ENCODE measurements at regions not wholly inside any gene's neighbourhood (a gene's known extent, or its start where the extent isn't known, plus 50 kb on each side); places are given as distances from the start of the nearest gene placed in this dataset.
"Not testable (repeated sequence)": the region's sequence is repeated elsewhere in the genome, so short reads cannot be mapped to it uniquely, and the experiment has no call there.

GRCh38 chr11:19628018-19628417, 84.6 kb upstream of the NAV2 start:
- no peak for DNase-seq (ENCODE audit: low read depth in 2 of 2, low spot score in 1 of 2)

DNA sequence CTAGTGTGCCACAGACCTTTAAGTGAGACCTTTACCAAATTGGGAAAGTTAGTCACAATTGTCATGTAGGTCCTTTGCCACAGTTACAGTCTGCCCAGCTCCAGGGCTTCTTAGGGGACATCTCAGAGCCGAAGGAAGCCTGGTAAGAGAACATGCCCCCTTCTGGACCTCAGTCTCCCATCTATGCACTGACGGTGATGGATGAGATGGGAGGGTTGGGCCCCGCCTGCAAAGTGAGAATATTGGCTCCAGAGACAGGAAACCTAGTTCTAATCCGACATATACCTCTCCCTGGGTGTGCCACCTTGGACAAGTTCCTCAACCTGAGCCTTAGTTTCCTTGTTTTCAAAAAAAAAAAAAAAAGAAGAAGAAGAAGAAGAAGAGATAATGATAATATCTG, 85.1 kb upstream of the NAV2 start:
- DNase-seq (ENCODE audit: low read depth in 2 of 2, low spot score in 1 of 2): no peak

DNA sequence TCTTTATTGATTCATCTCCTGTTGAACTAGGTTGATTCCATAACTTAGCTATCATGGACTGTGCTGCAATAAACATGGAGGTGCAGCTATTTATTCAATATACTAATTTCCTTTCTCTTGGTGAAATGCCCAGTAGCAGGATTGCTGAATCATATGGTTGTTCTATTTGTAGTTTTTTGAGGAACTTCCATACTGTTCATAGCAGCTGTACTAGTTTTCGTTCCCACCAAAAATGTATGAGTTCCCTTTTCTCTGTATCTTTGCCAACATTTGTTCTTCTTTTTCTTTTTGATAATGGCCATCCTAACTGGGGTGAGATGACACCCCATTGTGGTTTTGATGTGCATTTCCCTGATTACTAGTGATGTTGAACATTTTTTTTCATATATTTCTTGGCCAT, 87.2 kb upstream of the NAV2 start:
- DNase-seq (ENCODE audit: low read depth in 2 of 2, low spot score in 1 of 2): no peak

DNA sequence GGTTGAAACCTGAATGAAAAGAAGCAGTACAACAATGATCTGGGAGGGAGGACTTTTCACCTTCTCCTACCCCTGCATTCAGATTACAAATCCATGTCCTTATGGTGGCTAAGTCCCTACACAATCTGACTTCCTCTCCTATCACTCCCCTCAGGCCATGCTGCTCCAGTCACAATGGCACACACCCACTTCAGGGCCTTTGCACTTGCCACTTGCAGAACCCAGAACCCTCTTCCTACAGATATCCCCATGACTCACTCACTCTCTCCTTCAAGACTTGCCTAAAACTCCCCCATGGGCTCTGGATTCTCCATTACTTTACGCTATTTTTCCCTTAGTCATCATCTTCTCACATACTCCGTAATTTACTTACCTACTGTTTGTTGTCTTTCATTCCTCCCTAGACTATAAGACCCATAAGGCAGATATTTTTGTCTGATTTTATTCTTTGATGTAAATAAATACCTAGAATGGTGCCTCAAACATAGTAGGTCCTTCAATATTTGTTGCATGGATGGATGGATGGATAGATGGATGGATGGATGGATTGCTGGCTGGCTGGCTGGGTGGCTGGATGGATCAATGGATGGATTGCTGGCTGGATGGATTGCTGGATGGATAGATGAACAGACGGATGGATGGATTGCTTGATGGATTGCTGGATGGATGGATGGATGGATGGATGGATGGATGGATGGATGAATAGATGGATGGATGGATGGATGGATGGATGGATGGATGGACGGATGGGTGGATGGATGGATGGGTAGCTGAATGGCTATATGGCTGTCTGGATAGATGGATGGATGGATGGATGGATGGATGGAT, 94.7 kb upstream of the NAV2 start:
- no peak for DNase-seq (ENCODE audit: low read depth in 2 of 2, low spot score in 1 of 2)

GRCh38 chr11:19615341-19616183, 97.1 kb upstream of the NAV2 start:
- no peak for DNase-seq (ENCODE audit: low read depth in 2 of 2, low spot score in 1 of 2)

GRCh38 chr11:19614370-19614940, 98.2 kb upstream of the NAV2 start:
- no peak for DNase-seq (ENCODE audit: low read depth in 2 of 2, low spot score in 1 of 2)

DNA sequence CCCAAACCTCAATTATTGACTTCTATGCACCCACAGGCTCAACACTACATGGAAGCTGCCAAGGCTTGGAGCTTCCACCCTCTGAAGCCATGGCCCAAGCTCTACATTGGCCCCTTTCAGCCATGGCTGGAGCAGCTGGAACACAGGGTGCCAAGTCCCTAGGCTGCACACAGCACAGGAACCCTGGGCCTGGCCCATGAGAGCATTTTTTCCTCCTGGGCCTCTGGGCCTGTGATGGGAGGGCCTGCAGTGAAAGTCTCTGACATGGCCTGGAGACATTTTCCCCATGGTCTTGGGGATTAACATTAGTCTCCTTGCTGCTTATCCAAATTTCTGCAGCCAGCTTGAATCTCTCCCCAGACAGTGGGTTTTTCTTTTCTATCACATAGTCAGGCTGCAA, 100.6 kb upstream of the NAV2 start:
- DNase-seq (ENCODE audit: low read depth in 2 of 2, low spot score in 1 of 2): not testable (repeated sequence)

DNA sequence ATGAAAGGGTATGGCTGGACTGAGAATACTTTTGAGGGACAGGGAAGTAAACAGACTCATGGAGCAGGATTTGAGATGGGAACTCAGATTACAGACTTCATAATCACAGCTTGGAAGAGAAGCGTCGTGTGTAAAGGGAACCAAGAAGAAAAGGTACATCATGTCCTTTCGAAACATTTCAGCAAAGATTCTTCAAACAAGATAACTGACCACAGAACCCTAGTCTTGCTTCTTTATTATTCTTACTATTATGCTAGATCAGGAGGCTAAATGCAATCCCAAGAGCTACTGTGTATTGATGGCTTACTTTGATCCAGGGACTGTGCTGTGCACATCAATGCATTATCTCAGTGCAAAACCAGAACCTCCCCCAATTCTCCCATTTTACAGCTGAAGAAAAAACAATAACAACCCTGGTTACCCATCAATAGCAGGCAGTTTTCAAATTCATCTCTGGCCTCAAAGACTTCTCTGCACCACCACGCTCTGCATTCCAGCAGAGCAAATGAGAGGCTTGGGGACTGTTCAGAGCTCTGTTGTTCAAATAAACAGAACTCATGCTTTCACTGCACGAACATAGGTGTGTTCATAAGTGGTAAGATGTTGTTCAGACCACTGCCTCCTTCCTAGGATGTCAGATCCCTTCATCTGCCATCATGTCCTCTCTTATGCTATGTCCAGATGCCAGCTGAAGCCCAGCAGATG, 104.8 kb upstream of the NAV2 start:
- DNase-seq (ENCODE audit: low read depth in 2 of 2, low spot score in 1 of 2): no peak

GRCh38 chr11:19606856-19607655, 105.6 kb upstream of the NAV2 start:
- no peak for DNase-seq (ENCODE audit: low read depth in 2 of 2, low spot score in 1 of 2)

DNA sequence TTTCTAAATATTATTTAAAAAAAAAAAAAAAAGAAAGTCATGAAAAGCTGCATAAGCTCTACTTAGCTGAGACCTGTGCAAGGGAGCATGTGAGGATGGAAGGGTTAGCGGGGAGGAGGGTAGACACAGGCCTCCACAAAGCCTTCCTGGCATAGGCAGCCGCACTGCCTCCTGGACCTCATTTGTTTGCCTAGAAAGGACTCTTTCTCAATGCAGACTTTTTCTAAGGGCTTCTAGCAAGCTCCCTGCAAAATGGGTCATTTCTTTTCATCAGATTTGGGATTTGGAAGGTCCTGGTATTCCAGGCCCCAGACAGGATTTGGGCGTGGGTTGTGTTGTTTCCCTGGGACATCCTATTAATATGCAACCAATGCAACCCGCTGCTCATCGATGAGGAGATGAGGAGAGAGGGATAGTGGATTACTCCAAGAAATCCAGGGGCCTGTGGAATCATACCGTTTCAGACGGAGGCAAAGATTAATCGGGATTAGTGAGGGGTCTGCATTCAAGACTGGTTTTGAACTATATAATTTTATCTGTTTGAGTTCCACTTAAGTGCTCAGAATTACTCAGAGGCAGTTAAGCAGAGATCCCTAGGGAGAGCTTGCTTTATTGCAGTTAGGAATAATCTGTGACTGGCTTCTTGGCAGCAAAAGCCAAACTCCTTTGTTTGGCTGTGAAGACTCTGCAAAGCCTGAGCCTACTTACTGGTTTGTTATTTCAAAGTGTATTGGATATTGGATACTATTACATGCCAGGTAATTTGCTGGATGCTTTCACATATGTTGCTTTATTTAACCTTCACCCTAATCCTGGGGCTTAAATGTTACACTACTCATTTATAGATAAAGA, 106.9 kb upstream of the NAV2 start:
- no peak for DNase-seq (ENCODE audit: low read depth in 2 of 2, low spot score in 1 of 2)

GRCh38 chr11:19604679-19605375, 107.8 kb upstream of the NAV2 start:
- DNase-seq (ENCODE audit: low read depth in 2 of 2, low spot score in 1 of 2): no peak

DNA sequence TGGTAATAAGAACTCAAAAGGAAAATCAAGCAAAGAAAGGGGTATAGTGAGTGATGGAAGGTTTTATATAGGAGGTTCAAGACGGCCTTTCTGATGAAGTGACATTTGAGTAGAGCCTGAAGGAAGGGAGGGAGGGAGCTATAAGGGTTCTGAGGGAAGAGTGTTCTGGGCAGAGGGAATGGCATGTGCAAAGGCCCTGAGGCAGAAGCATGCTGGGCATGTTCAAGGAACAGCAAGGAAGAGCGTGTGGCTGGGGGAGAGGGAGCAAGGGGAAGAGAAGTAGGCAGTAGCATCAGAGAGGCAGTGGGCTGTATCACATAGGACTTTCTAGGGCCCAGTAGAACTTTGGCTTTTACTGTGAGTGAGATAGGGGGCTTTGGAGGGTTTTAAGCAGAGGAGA, 108.9 kb upstream of the NAV2 start:
- DNase-seq (ENCODE audit: low read depth in 2 of 2, low spot score in 1 of 2): no peak

- DNase-seq (ENCODE audit: low read depth in 2 of 2, low spot score in 1 of 2): no peak
Measured at GRCh38 chr11:19602891-19603290, 109.7 kb upstream of the NAV2 start.

- no peak for DNase-seq (ENCODE audit: low read depth in 2 of 2, low spot score in 1 of 2)
Measured at GRCh38 chr11:19602406-19602805, 110.2 kb upstream of the NAV2 start.

GRCh38 chr11:19601235-19601634, 111.4 kb upstream of the NAV2 start:
- DNase-seq (ENCODE audit: low read depth in 2 of 2, low spot score in 1 of 2): no peak

DNA sequence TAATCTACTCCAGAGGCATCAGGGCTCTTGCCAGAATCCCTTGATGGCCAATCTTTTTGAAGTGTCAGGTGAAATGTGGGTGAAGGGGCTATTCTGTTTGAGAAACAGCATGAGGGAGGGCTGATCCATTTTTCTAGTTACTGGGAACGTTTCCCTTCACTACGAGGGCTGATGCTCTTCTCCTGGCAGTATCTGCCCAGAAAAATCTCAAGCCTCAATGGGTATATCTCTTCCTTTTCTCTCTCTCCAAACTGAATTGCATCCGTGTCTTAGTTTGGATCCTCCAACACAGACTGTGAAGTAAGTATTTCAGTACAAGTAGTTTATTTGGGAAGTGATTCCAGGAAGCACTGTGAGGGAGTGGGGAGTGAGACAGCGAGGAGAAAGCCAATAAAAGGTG, 113.0 kb upstream of the NAV2 start:
- DNase-seq (ENCODE audit: low read depth in 2 of 2, low spot score in 1 of 2): no peak

DNA sequence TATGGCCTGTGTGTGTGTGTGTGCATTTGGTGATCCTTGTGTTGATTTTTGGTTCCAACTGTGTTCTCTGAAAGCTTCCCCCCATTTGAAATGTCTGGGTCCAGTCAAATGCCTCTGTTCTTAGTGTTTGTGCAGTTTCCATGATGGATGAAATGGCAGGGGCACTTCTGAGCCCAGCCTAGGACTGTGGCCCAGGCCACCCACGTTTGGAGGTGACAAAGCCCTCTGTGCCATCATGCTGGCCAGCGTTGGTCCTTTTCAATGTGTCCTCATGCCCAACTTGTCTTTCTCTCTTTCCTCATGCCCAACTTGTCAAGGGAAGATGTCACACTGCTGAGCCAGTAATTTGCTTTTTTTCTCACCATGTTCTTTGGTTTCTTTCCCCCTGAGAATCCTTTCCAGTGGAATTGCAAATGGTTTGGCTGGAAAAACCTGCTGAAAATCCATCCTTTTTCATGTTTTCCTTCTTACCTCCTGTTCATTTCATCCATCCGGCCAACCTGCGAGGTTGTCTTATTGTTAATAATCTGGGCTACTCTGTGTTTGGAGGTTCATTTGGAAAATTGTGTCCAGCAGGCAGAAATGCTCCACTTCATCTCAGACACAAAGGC, 113.7 kb upstream of the NAV2 start:
- no peak for DNase-seq (ENCODE audit: low read depth in 2 of 2, low spot score in 1 of 2)

GRCh38 chr11:19598456-19598855, 114.2 kb upstream of the NAV2 start:
- DNase-seq (ENCODE audit: low read depth in 2 of 2, low spot score in 1 of 2): no peak

DNA sequence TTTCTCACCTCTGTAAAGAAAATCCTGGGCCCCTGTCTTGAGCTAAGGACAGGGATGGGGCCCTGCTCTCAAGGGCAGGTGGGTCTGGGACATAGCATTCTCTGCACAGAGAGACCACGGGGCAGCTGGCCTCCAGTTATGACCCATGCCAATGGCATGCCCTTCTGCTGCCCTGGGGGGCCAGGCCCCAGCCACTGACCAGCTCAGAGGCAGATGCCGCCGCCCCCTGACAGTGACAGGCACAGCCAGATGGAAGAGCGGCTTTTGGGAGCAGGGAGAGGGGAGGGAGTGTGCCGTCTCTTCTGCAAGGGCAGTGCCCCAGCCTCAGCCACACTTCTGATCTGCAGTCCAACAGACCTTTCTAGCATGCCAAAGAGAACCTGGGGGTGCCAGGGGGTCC, 114.8 kb upstream of the NAV2 start:
- no peak for DNase-seq (ENCODE audit: low read depth in 2 of 2, low spot score in 1 of 2)
